Spleen (tissue), 11 donors: ENCODE measurements at regions not wholly inside any gene's neighbourhood (a gene's known extent, or its start where the extent isn't known, plus 50 kb on each side); places are given as distances from the start of the nearest gene placed in this dataset.

Experiments
- DNase-seq: peaks from one replicate; pipeline ENCODE4 v3.0.0-alpha.2; 2020
- H3K27ac ChIP-seq, 8 donors: fragments of 200-600 bp; sonication (generic) in 7 of 8; 1 replicate in 4 of 8; 2 replicates in 4 of 8; pipeline versions ENCODE4 v1.5.0 to v1.8.0; 2016 to 2021; ENCODE audit warnings: inconsistent platforms in 4 of 8, mild to moderate bottlenecking in 4 of 8, moderate library complexity in 1 of 8
- H3K27me3 ChIP-seq, 7 donors: fragments of 200-600 bp; sonication (generic) in 6 of 7; replicated peaks in 1 of 7; 1 replicate in 4 of 7; 2 replicates in 3 of 7; pipeline versions ENCODE4 v1.5.0 to v1.8.0; 2016 to 2021; ENCODE audit warnings: inconsistent platforms in 3 of 7, mild to moderate bottlenecking in 1 of 7
- H3K36me3 ChIP-seq, 6 donors: fragments of 200-600 bp; sonication (generic) in 5 of 6; 1 replicate in 4 of 6; 2 replicates in 2 of 6; pipeline versions ENCODE4 v1.5.0 to v1.8.0; 2016 to 2021; ENCODE audit warnings: inconsistent platforms in 2 of 6
- H3K4me1 ChIP-seq, 6 donors: fragments of 200-600 bp; sonication (generic) in 5 of 6; 1 replicate in 3 of 6; 2 replicates in 3 of 6; pipeline versions ENCODE4 v1.5.0 to v1.8.0; 2016 to 2021; ENCODE audit warnings: inconsistent platforms in 3 of 6
- H3K4me3 ChIP-seq, 8 donors: fragments of 200-600 bp; sonication (generic) in 7 of 8; 1 replicate in 4 of 8; 2 replicates in 4 of 8; pipeline versions ENCODE4 v1.5.0 to v1.8.0; 2016 to 2021; ENCODE audit warnings: inconsistent platforms in 4 of 8, mild to moderate bottlenecking in 4 of 8, moderate library complexity in 2 of 8
- H3K9me3 ChIP-seq, 8 donors: fragments of 200-600 bp; sonication (generic) in 7 of 8; 1 replicate in 4 of 8; 2 replicates in 4 of 8; pipeline versions ENCODE4 v1.5.0 to v1.8.0; 2016 to 2021; ENCODE audit warnings: inconsistent platforms in 4 of 8
- CTCF ChIP-seq, 11 experiments: fragments of 200-600 bp in 7 of 11; fragments of 450-650 bp in 4 of 11; sonication (generic) in 4 of 11; IDR thresholded peaks in 8 of 11; conservative IDR thresholded peaks in 3 of 11; 1 replicate in 7 of 11; 2 replicates in 4 of 11; pipeline versions ENCODE4 v1.4.0 to v1.8.0; 2016 to 2021; ENCODE audit warnings: antibody characterized with exemption in 11 of 11, inconsistent platforms in 4 of 11, mild to moderate bottlenecking in 1 of 11
- POLR2A ChIP-seq, 3 donors: fragments of 450-650 bp; IDR thresholded peaks; one replicate each; pipeline ENCODE4 v1.5.1; 2017; ENCODE audit warnings: antibody characterized with exemption in 3 of 3, mild to moderate bottlenecking in 1 of 3
- POLR2AphosphoS5 ChIP-seq, 3 donors: sonication (generic); formaldehyde crosslinking; IDR thresholded peaks; one replicate each; pipeline ENCODE4 v1.5.1; 2017; ENCODE audit warnings: antibody characterized with exemption in 3 of 3
- WGBS, 5 donors: extraction: QIAGEN DNeasy Blood & Tissue Kit in 3 of 5; methylation state at CpG; one replicate each; pipeline versions ENCODE4 v1.1.5 to v1.1.7; 2013 to 2018; 5-methylcytosine and 5-hydroxymethylcytosine counted together
- intact Hi-C: fragments of 100-400 bp; cut with DNase I; formaldehyde crosslinking; loops from one replicate; pipeline ENCODE4 v1.15.0; 2023; ENCODE audit warnings: low total_unique reads
- donor health status: healthy with polysubstance abuse.
- donor health status: DM: no; HTN: no; CAD: no; lungs with moderate emphysema.
- donor health status: DM: no; HTN: no; CAD: no.
- donor health status: Bipolar disorder and iron deficiency.
- donor health status: healthy.
- donor health status: DM: no; HTN: no; CAD: no.
- donor health status: DM: yes; HTN: yes; CAD: no.

GRCh38 chr3:150254309-150254708 lies 153.8 kb upstream of the TSC22D2 start:
- TF ChIP-seq POLR2AphosphoS5 (IDR thresholded peaks at IDR 0.05), result no peak
- no peak for TF ChIP-seq POLR2A (IDR thresholded peaks at IDR 0.05)
- TF ChIP-seq CTCF (IDR thresholded peaks at IDR 0.05 in 8 of 11, conservative IDR thresholded peaks at IDR 0.05 in 3 of 11), result no peak
- no peaks in the 10 kb centered on the region for H3K36me3 ChIP-seq
- intact Hi-C loops, result no loop called here
- H3K9me3 ChIP-seq, result no peaks in the 10 kb centered on the region
- no peaks in the 10 kb centered on the region for H3K27me3 ChIP-seq
- peak overlapping the region in 7 of 8 donors; percentile 60 to 88 (median 77) for H3K27ac ChIP-seq
- no peak for DNase-seq
- H3K4me1 ChIP-seq, result peaks cover 0 to 58% (median 14%) of the 10 kb centered on the region in 6 donors
- 88 to 94% (median 89%) methylated on average over 4 of the region's 4 CpGs for WGBS, 5 donors
- no peak overlapping the region for H3K4me3 ChIP-seq

- no peak for DNase-seq
- Histone ChIP-seq H3K9me3 (no peaks in the 10 kb centered on the region), H3K4me3 (no peak overlapping the region), H3K4me1 (peaks cover 0 to 58% (median 14%) of the 10 kb centered on the region in 6 donors), H3K27ac (peak overlapping the region in 5 of 8 donors; percentile 5 to 88 (median 62)), H3K27me3 (no peaks in the 10 kb centered on the region), H3K36me3 (no peaks in the 10 kb centered on the region)
- WGBS, 5 donors, result 11 to 25% (median 16%) methylated on average over 3 of the region's 3 CpGs
- TF ChIP-seq CTCF (IDR thresholded peaks at IDR 0.05 in 8 of 11, conservative IDR thresholded peaks at IDR 0.05 in 3 of 11) (no peak), POLR2AphosphoS5 (IDR thresholded peaks at IDR 0.05) (peak in 1 of 3 donors; percentile 44)
- intact Hi-C loops, result no loop called here
Observed at GRCh38 chr3:150253622-150254021, 154.5 kb upstream of the TSC22D2 start.

GRCh38 chr3:150252462-150252861 lies 155.6 kb upstream of the TSC22D2 start:
- Histone ChIP-seq H3K4me1 (peaks cover 0 to 58% (median 14%) of the 10 kb centered on the region in 6 donors), H3K4me3 (no peak overlapping the region), H3K27ac (peak overlapping the region in 5 of 8 donors; percentile 4 to 88 (median 61)), H3K36me3 (no peaks in the 10 kb centered on the region), H3K9me3 (no peaks in the 10 kb centered on the region), H3K27me3 (no peaks in the 10 kb centered on the region)
- no peak for TF ChIP-seq POLR2AphosphoS5 (IDR thresholded peaks at IDR 0.05)
- no peak for TF ChIP-seq POLR2A (IDR thresholded peaks at IDR 0.05)
- no peak for TF ChIP-seq CTCF (IDR thresholded peaks at IDR 0.05 in 8 of 11, conservative IDR thresholded peaks at IDR 0.05 in 3 of 11)
- intact Hi-C loops, result no loop called here
- no peak for DNase-seq
- WGBS, 5 donors, result 13 to 32% (median 20%) methylated on average over 2 of the region's 2 CpGs

GRCh38 chr3:150251187-150252062 lies 156.7 kb upstream of the TSC22D2 start:
- no peaks in the 10 kb centered on the region for H3K36me3 ChIP-seq
- WGBS, 5 donors, result 61 to 89% (median 80%) methylated on average over 5 of the region's 5 CpGs
- TF ChIP-seq CTCF (IDR thresholded peaks at IDR 0.05 in 8 of 11, conservative IDR thresholded peaks at IDR 0.05 in 3 of 11), result no peak
- TF ChIP-seq POLR2A (IDR thresholded peaks at IDR 0.05), result no peak
- TF ChIP-seq POLR2AphosphoS5 (IDR thresholded peaks at IDR 0.05), result no peak
- H3K4me3 ChIP-seq, result no peak overlapping the region
- no peak for DNase-seq
- H3K27ac ChIP-seq, result peak overlapping the region in 3 of 8 donors; percentile 9 to 88 (median 78)
- intact Hi-C loops, result no loop called here
- no peaks in the 10 kb centered on the region for H3K27me3 ChIP-seq
- H3K9me3 ChIP-seq, result no peaks in the 10 kb centered on the region
- peaks cover 0 to 52% (median 12%) of the 10 kb centered on the region in 6 donors for H3K4me1 ChIP-seq
